HG02763 (cell line): ENCODE measurements at regions not wholly inside any gene's neighbourhood (a gene's known extent, or its start where the extent isn't known, plus 50 kb on each side); places are given as distances from the start of the nearest gene placed in this dataset.
"Not testable (repeated sequence)": the region's sequence is repeated elsewhere in the genome, so short reads cannot be mapped to it uniquely, and the experiment has no call there.

Experiments used
- ATAC-seq: cut with Tn5 transposase; IDR thresholded peaks from one replicate; pipeline ENCODE4 v1.9.1; 2021; ENCODE audit warnings: mild to moderate bottlenecking, moderate library complexity; ENCODE audit not compliant: unreplicated experiment

DNA sequence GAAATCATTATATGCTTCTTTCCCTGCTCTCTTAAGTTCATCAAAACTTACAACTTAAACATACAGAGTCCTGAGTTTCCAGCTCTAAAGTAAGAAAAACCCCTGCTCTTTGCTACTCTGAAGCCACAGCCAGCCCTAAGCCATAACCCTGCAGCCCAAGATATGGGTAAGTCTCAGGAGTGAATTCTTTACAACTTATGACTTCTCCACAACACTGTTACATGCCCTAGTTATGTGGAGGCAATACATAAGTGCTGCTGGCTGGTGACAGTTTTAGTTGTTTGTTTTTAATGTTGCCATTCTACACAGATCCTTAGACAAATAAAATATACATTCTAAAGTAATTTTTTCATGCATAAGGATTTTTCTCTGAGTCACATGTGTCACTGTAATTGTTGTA lies 100.2 kb downstream of the FBXO8 start:
- no peak for ATAC-seq

DNA sequence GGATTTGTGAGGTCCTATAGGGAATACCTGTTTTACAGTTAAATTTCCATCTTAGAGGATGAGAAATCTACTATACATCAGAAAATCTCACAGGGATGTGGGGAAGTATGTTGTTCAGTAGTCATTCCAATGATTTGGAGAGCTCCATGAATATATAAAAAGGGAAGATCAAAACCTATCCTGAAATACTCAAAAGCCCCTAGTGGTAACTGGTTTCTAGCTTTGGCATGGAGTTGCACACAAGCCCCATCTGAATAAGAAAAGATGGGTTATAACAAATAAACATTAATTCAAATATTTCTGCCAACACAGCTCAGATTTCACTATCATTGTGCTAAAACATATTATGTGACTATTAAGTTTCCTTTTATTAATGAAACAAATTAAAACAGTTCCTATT lies 101.6 kb downstream of the FBXO8 start:
- ATAC-seq = no peak

DNA sequence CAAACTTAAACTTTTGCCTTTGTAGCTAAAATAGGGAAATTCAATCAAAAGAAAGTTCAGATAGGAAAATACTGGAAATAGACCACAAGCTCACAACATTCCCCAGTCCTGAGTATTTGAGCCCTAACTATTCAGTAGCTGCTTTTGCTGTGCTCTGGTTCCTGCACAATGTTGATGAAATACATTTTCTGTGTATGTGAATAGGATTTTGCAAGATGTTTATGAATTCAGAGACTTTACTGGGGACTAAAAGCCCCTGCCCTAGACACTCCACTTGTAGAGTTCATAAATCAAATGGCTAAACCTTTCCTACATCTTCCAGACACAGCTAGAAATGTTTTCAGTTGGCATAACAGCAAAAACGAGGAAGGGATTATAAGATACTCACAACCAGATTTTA lies 105.9 kb downstream of the FBXO8 start:
- no peak for ATAC-seq

DNA sequence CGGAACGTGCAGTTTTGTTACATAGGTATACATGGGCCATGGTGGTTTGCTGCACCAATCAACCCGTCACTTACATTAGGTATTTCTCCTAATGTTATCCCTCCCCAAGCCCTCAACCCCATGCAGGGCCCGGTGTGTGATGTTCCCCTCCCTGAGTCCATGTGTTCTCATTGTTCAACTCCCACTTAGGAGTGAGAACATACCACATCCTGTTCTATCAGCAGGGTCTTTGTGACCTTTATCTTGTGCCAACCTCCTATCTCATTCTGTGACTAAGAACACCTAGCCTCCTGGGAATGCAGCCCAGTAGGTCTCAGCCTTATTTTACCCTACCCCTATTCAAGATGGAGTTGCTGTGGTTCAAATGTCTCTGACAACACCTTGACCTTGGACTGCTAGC lies 107.6 kb downstream of the FBXO8 start:
- not testable (repeated sequence) for ATAC-seq

DNA sequence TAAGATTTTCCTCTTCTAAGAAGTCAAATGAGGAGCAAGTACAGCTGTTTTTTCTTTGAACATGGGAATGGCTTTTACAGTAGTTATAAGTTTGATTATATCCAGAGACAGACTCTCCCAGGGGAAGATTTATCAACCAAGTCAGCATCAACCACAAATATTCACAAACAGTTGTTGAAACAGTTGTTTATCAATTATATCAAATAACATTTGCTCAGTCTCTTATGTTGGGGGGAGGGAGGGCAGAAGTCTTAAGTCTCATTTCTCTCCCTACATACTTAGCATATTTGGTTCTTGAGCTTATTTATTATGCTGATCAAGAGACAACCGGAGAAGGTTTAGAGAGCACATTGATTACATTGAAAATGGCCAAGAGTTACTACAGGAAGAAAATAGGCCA lies 110.1 kb downstream of the FBXO8 start:
- no peak for ATAC-seq

DNA sequence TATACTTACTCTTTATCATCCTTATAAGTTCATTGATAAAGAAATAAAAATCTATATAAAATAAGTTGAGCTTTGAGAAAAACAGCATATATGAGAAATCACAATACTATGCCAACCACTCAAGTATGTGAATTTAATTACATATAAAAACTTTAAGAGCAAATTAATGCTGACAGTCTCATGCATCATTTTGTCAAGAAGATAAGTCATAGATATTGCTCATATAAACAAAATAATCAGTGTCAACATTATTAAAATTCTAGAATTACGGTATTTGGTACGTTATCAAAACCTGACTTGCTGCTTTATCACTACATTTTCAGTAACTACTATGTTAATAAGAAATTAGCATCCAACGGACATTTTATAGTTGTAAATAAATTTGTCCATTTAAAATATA lies 111.2 kb downstream of the FBXO8 start:
- ATAC-seq = no peak

DNA sequence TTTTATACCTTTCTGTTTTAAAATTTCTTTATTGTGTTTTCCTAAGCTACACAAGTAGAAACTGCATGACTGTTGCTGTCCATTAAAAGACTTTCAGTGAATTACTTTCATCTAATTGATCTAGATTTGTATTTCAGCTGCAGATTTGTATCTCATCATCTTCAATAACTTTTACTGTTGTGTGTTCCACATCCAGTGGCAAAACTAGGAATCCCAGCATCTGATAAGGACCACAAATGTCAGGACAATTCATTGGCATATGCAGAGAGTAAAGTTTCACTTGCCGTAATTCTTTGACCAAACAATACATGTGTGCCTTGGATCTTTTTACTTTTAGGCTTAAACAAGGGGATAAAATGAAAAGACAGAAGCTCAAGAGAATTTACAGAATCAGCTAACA lies 112.6 kb downstream of the FBXO8 start:
- ATAC-seq = no peak

DNA sequence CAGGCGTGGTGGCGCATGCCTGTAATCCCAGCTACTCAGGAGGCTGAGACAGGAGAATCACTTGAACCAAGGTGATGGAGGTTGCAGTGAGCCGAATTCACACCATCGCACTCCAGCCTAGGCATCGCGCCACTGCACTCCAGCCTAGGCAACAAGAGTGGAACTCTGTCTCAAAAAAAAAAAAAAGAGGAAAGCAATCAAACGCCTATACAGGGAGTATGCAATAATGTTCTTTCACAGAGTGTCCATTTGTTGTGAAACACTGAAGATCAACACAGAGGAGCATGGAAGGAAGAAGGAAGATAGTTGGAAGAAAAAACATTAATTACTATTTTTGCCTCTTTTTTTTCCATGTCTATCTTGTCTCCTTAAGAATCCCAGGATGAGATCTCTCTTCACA lies 113.4 kb downstream of the FBXO8 start:
- ATAC-seq = no peak

DNA sequence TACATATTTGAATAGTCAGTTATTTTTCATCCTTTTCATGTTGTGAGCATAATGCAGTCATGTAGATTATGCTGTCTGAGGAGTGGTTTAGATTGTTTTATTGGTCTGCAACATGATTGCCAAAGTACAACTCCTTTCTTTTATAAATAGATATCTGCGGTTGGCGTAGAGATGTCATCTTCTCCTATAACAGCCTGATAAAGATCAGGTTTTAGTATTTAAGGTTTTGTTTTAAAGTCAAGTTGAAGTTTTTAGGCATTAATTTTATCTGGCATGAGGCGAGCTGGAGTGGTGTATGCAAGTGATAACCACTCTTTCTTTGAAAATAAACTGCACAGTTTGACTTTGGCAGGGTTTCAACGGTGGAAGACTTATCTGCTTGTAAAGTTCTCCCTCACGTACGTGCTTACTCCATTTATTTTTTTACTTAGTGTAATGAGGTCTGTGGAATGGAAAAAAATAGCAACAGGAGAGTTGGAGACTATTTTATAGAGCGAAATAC lies 126.3 kb downstream of the FBXO8 start:
- ATAC-seq = no peak

DNA sequence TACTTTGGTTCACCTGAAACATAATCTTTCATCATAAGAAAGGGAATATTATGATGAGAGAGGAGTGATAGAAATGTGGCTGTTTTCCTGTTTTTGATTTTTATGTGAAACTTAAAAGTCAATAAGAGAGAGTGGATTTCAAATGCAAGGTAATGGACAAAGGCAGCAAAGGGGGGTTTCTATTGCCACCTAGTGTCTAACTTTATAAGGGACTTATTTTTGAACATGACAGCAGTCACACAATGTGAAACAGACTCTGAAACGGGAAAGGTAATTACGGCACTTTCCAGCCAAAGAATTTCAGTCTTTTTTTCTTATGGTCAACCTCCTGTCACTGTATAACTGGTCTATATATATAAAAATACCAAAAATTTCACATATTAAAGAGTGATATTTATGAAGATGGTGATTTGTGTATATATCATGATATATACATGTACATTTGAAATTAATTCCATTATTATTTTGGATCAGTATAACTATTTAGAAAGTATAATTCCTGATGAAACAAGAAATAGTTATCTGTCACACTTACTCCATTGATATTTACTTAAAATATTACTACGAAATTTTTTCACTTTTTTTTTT lies 127.1 kb downstream of the FBXO8 start:
- ATAC-seq = peak; percentile 66

DNA sequence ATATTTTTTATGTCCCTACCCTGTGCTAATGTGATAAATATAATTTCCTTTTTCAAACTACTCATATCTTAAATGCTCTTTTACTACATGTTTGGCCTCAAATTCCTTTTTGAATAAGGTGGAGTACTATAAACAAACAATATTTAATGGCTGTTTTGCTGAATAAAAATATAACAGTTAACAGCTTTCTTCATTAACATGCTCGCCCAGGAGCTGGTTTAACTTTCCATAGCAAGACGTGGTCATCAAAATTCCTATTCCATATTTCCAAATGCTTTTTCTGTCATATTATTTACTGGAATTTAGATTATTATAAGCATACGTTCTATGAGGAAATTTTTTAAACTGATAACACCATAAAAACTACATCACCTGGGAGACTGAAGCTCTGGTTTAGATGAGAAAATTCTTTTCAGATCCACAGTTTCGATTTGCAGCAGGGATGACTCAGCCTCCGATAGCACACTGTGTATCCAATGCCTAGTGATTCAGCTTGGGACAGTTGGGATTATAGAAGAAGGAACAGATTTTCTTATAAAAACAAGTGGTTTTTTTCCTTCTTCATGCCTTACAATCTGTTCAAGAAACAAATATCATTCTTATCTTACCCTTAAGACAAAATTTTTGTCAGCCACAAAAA lies 129.1 kb downstream of the FBXO8 start:
- no peak for ATAC-seq

DNA sequence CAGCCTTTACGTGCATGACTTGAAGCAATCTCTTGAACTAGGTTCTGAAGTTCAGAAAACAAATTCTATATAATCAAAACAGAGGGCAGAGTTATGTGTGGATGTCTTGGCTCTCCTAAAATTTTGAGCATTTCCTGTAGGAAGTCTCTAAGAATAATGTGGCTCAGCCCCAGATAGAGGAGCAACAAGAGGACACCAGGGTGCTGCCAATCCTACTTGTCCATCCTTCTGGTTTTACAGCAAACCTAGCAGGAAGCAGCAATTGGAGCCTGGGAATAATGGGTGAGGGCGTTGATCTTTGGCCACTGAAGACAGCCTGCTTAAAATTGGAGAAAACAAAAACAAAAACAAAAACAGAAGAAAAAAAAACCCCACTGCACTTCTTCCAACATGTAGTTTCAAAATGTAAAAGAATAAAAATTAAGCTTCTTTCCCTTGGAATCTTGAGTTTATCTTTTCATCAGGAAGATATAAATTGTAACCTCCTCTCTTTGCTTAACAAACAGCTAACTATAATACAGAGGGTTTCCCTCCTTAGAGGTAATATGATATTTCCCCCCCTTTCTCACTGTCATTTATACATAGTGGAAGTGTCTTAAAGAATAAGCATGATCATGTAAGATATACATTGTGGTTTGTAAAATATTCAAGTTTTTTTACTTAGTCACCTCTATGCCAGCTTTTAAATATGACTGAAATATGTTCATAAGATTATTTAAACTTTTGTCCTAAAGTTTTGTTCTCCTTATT lies 130.6 kb downstream of the FBXO8 start:
- no peak for ATAC-seq

DNA sequence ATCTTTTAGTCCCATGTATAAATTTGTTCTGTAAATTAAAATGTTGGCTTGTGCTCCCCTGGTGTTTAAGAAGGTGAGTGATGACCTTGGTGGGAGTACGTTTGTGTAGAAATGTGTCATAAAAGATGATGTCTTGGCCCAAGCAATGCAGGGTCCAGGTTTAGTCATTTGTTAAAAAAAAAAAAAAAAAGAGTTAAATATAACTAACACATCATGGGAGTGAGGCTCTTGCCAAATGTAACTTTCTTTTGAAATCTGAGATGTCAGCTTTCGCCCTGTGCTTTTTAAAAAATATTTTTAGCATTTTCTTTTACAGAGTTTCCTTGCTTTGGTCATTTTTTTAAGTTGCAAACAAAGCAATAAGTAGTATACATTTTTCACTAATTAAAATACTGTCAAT lies 135.6 kb downstream of the FBXO8 start:
- no peak for ATAC-seq

DNA sequence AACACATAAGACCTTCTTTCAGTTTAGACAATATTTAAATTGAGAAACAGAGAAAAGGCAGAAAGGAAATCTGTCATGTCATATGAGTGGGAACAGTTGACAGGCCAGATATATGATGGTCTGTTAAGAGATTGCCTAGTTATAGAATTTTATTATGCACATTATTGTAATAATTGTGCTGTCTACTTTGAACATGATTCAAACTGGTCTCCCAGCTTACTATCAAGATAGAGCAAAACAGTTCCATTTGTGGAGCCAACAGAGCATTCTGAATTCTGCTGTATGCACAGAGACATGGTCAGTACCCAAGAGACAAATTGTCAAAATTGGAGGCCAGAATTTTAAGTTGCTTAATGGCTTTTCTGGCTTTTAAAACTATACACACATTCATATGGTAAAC lies 139.4 kb downstream of the FBXO8 start:
- no peak for ATAC-seq

DNA sequence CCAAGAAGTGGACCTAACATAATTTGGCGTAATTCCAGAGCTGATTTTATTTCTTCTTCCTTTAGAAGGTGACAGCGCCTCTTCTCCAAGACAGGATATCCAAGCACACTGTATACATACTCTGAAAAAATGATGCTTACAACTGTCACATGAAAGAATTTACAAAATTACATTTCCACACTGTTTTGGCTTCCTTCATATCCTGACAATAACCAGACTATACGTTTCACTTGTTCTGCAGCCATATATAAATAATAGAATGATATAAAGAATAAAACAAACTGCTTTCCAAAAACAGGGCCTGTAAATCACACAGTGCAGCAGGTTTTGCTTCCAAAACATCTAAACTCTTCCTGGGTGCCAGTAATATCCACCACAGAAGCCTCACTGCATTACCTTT lies 141.6 kb downstream of the FBXO8 start:
- no peak for ATAC-seq

DNA sequence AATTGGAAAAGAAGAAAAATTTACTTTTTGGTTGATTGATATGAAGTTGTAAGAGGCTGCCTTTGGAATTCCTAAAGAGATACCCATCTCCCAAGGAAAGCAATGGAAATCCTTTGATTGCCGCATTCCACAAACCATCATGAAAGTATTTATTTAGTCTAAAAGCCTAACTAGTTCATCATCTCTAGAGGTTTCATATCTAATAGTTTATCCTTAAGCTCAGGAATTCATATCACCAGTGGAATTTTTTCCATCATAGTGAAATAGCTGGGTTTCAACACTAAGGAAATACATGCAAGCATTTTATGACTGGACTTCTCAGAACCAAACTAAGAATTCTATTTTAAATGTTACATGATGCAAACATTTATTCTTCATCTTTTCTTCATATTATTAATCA lies 144.9 kb downstream of the FBXO8 start:
- no peak for ATAC-seq

DNA sequence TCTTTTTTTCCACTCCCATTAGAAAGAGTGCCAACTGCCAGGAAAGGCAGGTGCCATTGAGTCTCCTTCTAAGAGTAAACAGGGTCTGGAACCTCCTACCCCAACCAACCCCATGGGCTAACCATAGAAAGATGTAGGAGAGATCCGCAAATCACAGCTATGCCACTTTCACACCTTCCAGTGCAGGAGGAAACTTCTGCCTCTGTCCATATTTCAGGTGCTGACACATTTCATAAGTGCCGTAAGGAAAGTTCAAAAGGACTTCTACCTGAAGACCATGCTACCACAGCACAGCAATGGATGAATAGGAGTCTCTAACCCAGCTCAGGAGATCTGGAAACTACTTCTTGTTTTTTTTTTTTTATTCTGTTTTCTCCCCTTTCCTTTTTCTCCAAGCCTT lies 145.8 kb downstream of the FBXO8 start:
- no peak for ATAC-seq

DNA sequence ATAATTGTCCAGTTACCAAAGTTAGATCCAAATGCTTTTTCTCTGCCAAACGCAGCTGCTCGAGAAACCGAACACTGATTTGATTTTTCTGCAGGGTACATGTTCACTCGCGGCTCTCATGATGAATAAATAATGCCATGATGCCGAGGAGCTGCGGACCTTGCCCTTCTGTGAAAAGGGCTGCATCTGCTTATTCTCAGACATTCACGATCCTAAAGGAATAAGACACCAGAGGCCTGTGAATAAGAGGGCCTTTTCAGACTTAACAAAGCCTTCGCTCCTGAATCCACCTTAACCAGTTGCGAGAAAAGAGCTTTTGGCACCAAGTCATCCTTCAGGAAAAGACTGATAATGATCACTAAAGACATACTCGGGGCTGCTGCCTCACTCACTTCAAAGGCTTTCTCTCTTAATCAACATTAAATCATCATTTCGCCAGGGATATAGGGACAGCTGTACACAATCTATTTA lies 147.5 kb downstream of the FBXO8 start:
- no peak for ATAC-seq

DNA sequence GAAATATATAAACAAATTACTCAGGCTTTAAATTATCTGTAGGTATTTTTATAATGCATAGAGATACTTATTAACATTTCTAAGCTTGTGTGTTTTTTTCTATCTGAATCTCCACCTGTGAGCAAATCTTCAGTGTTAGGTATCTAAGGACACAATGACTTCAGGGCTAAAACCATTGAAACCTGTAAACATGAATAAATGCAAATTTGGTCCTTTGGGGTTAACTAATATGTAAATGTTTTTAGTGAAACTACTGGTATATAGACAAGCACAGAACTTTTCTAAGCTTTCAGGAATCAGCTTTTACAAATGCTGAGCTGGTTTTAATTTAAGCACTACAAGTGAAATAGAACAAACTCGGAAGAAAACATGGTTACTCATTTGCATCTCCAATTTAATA lies 147.9 kb downstream of the FBXO8 start:
- no peak for ATAC-seq

DNA sequence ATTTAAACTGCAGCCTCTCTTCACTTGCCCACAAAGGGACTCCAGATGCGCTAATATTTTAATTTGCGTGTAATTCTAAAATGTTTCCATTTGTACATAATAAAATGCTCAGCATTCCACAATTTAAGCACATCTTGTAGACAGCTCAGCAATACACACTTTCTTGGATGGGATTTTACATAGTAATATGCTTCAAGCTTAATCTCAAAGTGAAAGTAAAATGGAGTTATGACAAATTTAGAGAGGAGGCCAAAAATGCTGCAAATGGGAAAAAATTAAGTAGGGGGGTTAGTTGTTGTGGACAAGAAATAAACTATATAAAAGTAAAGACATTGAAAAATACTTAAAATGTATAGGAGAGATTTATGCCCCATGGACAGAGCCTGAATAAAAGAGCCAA lies 149.1 kb downstream of the FBXO8 start:
- no peak for ATAC-seq

DNA sequence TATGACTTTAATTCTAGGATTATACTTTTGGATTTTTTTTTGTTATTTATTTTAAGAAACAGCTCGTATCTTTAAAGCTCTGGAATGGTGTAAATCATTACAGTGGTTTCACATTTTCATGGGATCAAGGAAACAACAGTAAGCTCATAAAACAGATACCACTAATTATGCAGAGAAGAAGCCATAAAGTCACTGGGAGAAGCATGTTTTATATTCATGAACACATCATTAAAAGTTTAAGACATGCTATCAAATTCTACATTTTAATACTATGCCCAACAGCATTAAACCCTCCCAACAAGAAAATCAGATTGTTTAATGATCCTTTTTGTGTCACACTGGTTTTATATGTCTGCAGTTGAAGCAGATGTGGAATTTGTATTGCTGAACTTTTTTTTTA lies 149.9 kb downstream of the FBXO8 start:
- ATAC-seq = no peak

DNA sequence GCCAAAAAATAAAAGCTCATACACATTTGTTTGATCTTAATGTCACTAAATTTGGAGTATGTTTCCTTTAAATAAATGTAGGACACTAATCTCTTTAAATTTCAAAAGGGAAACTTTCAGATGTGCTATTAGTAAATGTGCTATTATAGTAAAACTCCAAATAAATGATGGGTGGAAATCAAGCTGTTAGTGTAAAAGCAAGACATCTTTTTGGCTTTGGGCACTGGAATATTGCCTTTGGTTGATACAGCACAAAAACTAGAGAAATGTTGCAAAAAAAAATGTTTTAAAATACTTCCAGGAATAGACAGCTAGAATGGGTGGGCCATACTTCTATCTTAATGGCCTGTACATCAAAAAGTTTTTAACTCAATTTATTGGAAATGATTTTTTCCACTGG lies 151.6 kb downstream of the FBXO8 start:
- no peak for ATAC-seq
